H1 (cell line): ENCODE measurements at regions not wholly inside any gene's neighbourhood (a gene's known extent, or its start where the extent isn't known, plus 50 kb on each side); places are given as distances from the start of the nearest gene placed in this dataset.

ENCODE experiments used
- CTCF ChIA-PET: fragments of 300-600 bp; sonication (Branson Sonifier 250); formaldehyde crosslinking; loops from one replicate; lab custom pipeline; 2021; ENCODE audit not compliant: partially characterized antibody; lab: Charles Lee
- POLR2A ChIA-PET: fragments of 300-600 bp; sonication (Branson Sonifier 250); formaldehyde crosslinking; loops from one replicate; lab custom pipeline; 2021; ENCODE audit warnings: inconsistent platforms; ENCODE audit not compliant: partially characterized antibody; lab: Charles Lee
- DNase-seq, 2 experiments: peaks; one replicate each; pipeline versions ENCODE4 v3.0.0 to v3.0.0-alpha.2; 2010 to 2022; ENCODE audit warnings: low spot score in 2 of 2, low read depth in 1 of 2, mixed read lengths in 1 of 2
- FAIRE-seq: peaks from 2 replicates; lab custom pipeline; 2011; peaks lifted over from hg19 to GRCh38; lab: Jason Lieb, UNC
- H2AFZ ChIP-seq: 2 replicates; pipeline ENCODE4 v1.8.1; 2012; ENCODE audit warnings: low read length, inconsistent platforms
- H2AK5ac ChIP-seq: 2 replicates; pipeline ENCODE4 v1.6.1; 2013; ENCODE audit warnings: low read depth, low read length
- H2BK120ac ChIP-seq: replicated peaks from 2 replicates; pipeline ENCODE3; 2013; ENCODE audit warnings: low read depth, low read length, inconsistent platforms
- H2BK12ac ChIP-seq: 2 replicates; pipeline ENCODE4 v1.6.1; 2013; ENCODE audit warnings: low read depth, low read length
- H2BK15ac ChIP-seq: 2 replicates; pipeline ENCODE4 v1.6.1; 2013; ENCODE audit warnings: low read length
- H2BK20ac ChIP-seq: 2 replicates; pipeline ENCODE4 v1.6.1; 2013; ENCODE audit warnings: low read length
- H2BK5ac ChIP-seq: 2 replicates; pipeline ENCODE4 v1.6.1; 2013; ENCODE audit warnings: low read depth, low read length
- H3K14ac ChIP-seq: 2 replicates; pipeline ENCODE4 v1.6.1; 2013; ENCODE audit warnings: inconsistent platforms; ENCODE audit not compliant: insufficient read length
- H3K18ac ChIP-seq: 2 replicates; pipeline ENCODE4 v1.6.1; 2013; ENCODE audit warnings: low read length; ENCODE audit errors: extremely low read depth
- H3K23ac ChIP-seq: 2 replicates; pipeline ENCODE4 v1.6.1; 2013; ENCODE audit warnings: inconsistent platforms; ENCODE audit not compliant: insufficient read length
- H3K23me2 ChIP-seq: 2 replicates; pipeline ENCODE4 v1.6.1; 2013; ENCODE audit warnings: low read depth, low read length
- H3K27ac ChIP-seq: 2 replicates; pipeline ENCODE4 v1.6.1; 2011; ENCODE audit warnings: low read depth, low read length, inconsistent platforms
- H3K27me3 ChIP-seq, 4 experiments: replicated peaks in 1 of 4; 1 replicate in 1 of 4; 2 replicates in 3 of 4; pipeline versions ENCODE4 v1.6.1 to v1.8.1; 2011 to 2013; ENCODE audit warnings: low read length in 3 of 4, mild to moderate bottlenecking in 3 of 4, inconsistent platforms in 2 of 4, mixed read lengths in 2 of 4, moderate library complexity in 1 of 4; ENCODE audit not compliant: control insufficient read depth in 3 of 4, insufficient read depth in 3 of 4; ENCODE audit errors: extremely low read depth in 1 of 4
- H3K36me3 ChIP-seq, 4 experiments: 2 replicates each; pipeline versions ENCODE4 v1.6.1 to v1.8.1; 2011 to 2013; ENCODE audit warnings: mild to moderate bottlenecking in 4 of 4, low read length in 3 of 4, moderate library complexity in 2 of 4, control low read depth in 1 of 4, inconsistent platforms in 1 of 4; ENCODE audit not compliant: insufficient read depth in 4 of 4, control insufficient read depth in 2 of 4
- H3K4ac ChIP-seq: replicated peaks from 2 replicates; pipeline ENCODE3; 2013; ENCODE audit warnings: low read length, low read depth, mixed read lengths, inconsistent platforms; ENCODE audit not compliant: insufficient read length
- H3K4me1 ChIP-seq, 4 experiments: replicated peaks in 1 of 4; 1 replicate in 1 of 4; 2 replicates in 3 of 4; pipeline versions ENCODE4 v1.6.1 to v1.8.1; 2011 to 2013; ENCODE audit warnings: low read length in 3 of 4, inconsistent platforms in 2 of 4, mixed read lengths in 1 of 4; ENCODE audit not compliant: insufficient read depth in 4 of 4, control insufficient read depth in 3 of 4
- H3K4me2 ChIP-seq, 2 experiments: 2 replicates each; pipeline versions ENCODE4 v1.6.1 to v1.8.1; 2011 to 2013; ENCODE audit warnings: low read depth in 2 of 2, low read length in 2 of 2, control low read depth in 1 of 2, inconsistent platforms in 1 of 2, mild to moderate bottlenecking in 1 of 2; ENCODE audit not compliant: insufficient read depth in 1 of 2
- H3K4me3 ChIP-seq, 4 experiments: fragments of 200-600, 300-600 bp in 1 of 4; sonication (generic), shearing (Covaris generic), sonication (Bioruptor Twin) in 1 of 4; 2 replicates each; pipeline versions ENCODE4 v1.5.1 to v1.8.1; 2011 to 2016; ENCODE audit warnings: low read length in 4 of 4, low read depth in 3 of 4, control low read depth in 2 of 4, inconsistent platforms in 2 of 4, mild to moderate bottlenecking in 2 of 4, mixed read lengths in 1 of 4, moderate library complexity in 1 of 4; ENCODE audit not compliant: insufficient read depth in 2 of 4; ENCODE audit errors: extremely low read depth in 1 of 4
- H3K56ac ChIP-seq: replicated peaks from 2 replicates; pipeline ENCODE3; 2013; ENCODE audit warnings: low read depth, mild to moderate bottlenecking, mixed read lengths, low read length, inconsistent platforms; ENCODE audit not compliant: insufficient read length
- H3K79me1 ChIP-seq: 2 replicates; pipeline ENCODE4 v1.6.1; 2013; ENCODE audit warnings: low read depth, low read length, control low read depth
- H3K79me2 ChIP-seq, 2 experiments: 2 replicates each; pipeline versions ENCODE4 v1.6.1 to v1.8.1; 2012 to 2013; ENCODE audit warnings: low read length in 2 of 2, mild to moderate bottlenecking in 2 of 2, inconsistent platforms in 1 of 2; ENCODE audit not compliant: insufficient read depth in 2 of 2, control insufficient read depth in 1 of 2
- H3K9ac ChIP-seq, 4 experiments: replicated peaks in 1 of 4; 1 replicate in 1 of 4; 2 replicates in 3 of 4; pipeline versions ENCODE4 v1.6.1 to v1.8.1; 2011 to 2013; ENCODE audit warnings: low read depth in 3 of 4, low read length in 3 of 4, control low read depth in 2 of 4, mild to moderate bottlenecking in 2 of 4, moderate library complexity in 2 of 4, inconsistent platforms in 1 of 4; ENCODE audit errors: extremely low read depth in 1 of 4
- H3K9me3 ChIP-seq, 2 experiments: 2 replicates each; pipeline versions ENCODE4 v1.6.1 to v1.8.1; 2012 to 2013; ENCODE audit warnings: mild to moderate bottlenecking in 2 of 2, moderate library complexity in 2 of 2, control low read depth in 1 of 2, inconsistent platforms in 1 of 2, low read depth in 1 of 2, low read length in 1 of 2, mixed read lengths in 1 of 2; ENCODE audit not compliant: insufficient read depth in 2 of 2
- H4K20me1 ChIP-seq, 2 experiments: replicated peaks in 1 of 2; 2 replicates each; pipeline versions ENCODE3 to v1.8.1; 2011 to 2013; ENCODE audit warnings: inconsistent platforms in 2 of 2, low read length in 2 of 2, mild to moderate bottlenecking in 1 of 2; ENCODE audit not compliant: insufficient read depth in 2 of 2, control insufficient read depth in 1 of 2
- H4K5ac ChIP-seq: 2 replicates; pipeline ENCODE4 v1.6.1; 2013; ENCODE audit warnings: low read length, low read depth, mixed read lengths, inconsistent platforms; ENCODE audit not compliant: insufficient read length
- H4K8ac ChIP-seq: 2 replicates; pipeline ENCODE4 v1.8.0; 2013; ENCODE audit warnings: mild to moderate bottlenecking, moderate library complexity, low read length, inconsistent platforms; ENCODE audit not compliant: insufficient read depth; ENCODE audit errors: extremely low read depth
- H4K91ac ChIP-seq: replicated peaks from 2 replicates; pipeline ENCODE3; 2013; ENCODE audit warnings: low read length, mixed read lengths, inconsistent platforms; ENCODE audit not compliant: insufficient read length
- MAFK ChIP-seq: IDR thresholded peaks from 2 replicates; pipeline ENCODE4 v1.6.1; 2012; ENCODE audit warnings: low read depth, mild to moderate bottlenecking, improper control_type of control experiment, low read length
- RXRA ChIP-seq: IDR thresholded peaks from 2 replicates; pipeline ENCODE4 v1.6.1; 2011; ENCODE audit warnings: low read depth, mild to moderate bottlenecking, low read length, moderate library complexity; ENCODE audit not compliant: insufficient read depth
- WGBS, 2 experiments: shearing (Covaris generic) in 1 of 2; methylation state at CpG; one replicate each; pipeline versions ENCODE4 v1.1.6 to v1.1.7; 2013 to 2015; ENCODE audit warnings: low lambda C conversion rate in 2 of 2, mixed read lengths in 2 of 2, inconsistent platforms in 1 of 2, low coverage in 1 of 2, missing lambda C conversion rate in 1 of 2; ENCODE audit not compliant: insufficient replicate concordance in 2 of 2, insufficient coverage in 1 of 2, insufficient read length in 1 of 2; ENCODE audit errors: extremely low coverage in 1 of 2, missing lambda C conversion rate in 1 of 2; 5-methylcytosine and 5-hydroxymethylcytosine counted together

DNA sequence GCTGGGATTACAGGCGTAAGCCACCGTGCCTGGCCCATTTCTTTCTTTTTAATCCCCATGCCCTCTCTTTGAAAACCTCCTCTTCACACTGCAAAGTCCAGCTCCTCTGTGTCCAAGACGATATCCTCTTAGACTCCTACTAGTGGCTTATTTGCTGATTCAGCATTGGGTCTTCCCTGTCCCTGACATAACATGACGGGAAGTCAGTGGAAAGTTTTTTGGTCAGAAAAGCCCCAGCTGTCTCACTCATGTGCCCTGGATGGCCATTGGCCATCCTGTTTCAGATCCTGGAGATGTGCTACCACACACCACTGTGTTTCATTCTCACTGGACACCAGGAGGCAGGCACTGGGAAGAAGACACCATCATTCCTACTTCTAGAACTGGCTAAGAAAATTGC lies 102.6 kb upstream of the MED13L start:
- ChIA-PET CTCF (interaction anchor here (0.8 kb wide), 1 partner anchor 45 kb away, joined by 3 read pairs; no protein-coding TSS in a partner anchor), POLR2A (no interaction called here)
- DNase-seq: no peak
- Histone ChIP-seq H3K79me1 (peaks cover 3% of the 10 kb centered on the region; the same call in 1 of the 2 replicates), H4K5ac (no peak overlapping the region), H2BK120ac (no peak overlapping the region), H2BK12ac (peak overlapping the region; percentile 92), H3K4me3 (no peak overlapping the region), H3K27me3 (peaks cover 0 to 6% (median 0%) of the 10 kb centered on the region in 4 experiments; a peak in 3 of 7 replicates), H2AFZ (no peak overlapping the region), H3K27ac (no peak overlapping the region), H3K56ac (no peak overlapping the region), H3K4me2 (no peak overlapping the region), H2BK20ac (no peak overlapping the region), H3K18ac (no peak overlapping the region), H2BK5ac (peak overlapping the region; percentile 62; the same call in 1 of the 2 replicates), H3K4me1 (peaks cover 5 to 31% (median 22%) of the 10 kb centered on the region in 4 experiments), H3K4ac (no peak overlapping the region), H3K9ac (no peak overlapping the region), H3K79me2 (peaks cover 0 to 7% of the 10 kb centered on the region in 2 experiments; a peak in 2 of 4 replicates), H2BK15ac (no peak overlapping the region), H3K36me3 (peaks cover 0 to 5% (median 0%) of the 10 kb centered on the region in 4 experiments; a peak in 1 of 8 replicates), H4K91ac (no peak overlapping the region), H3K9me3 (peaks cover 0 to 4% of the 10 kb centered on the region in 2 experiments; a peak in 1 of 4 replicates), H3K14ac (no peak overlapping the region), H3K23me2 (peaks cover 18% of the 10 kb centered on the region), H4K8ac (no peak overlapping the region), H3K23ac (no peak overlapping the region), H4K20me1 (peaks cover 0 to 10% of the 10 kb centered on the region in 2 experiments), H2AK5ac (no peak overlapping the region)
- TF ChIP-seq RXRA: no peak
- peak; percentile 75 for TF ChIP-seq MAFK
- 91% methylated on average over 4 of the region's 4 CpGs; no CpG with 5 or more reads in 1 of the 2 experiments for WGBS, 2 experiments
- no peak for FAIRE-seq
